GM23248 (cell line): ENCODE measurements at regions not wholly inside any gene's neighbourhood (a gene's known extent, or its start where the extent isn't known, plus 50 kb on each side); places are given as distances from the start of the nearest gene placed in this dataset.

ENCODE experiments used
- DNase-seq: peaks from one replicate; pipeline ENCODE4 v3.0.0-alpha.2; 2015
- H2AFZ ChIP-seq: fragments of 200-600 bp; sonication (generic); 2 replicates; pipeline ENCODE4 v1.6.1; 2016; ENCODE audit warnings: antibody characterized with exemption
- H3F3A ChIP-seq: fragments of 200-600 bp; sonication (generic); 2 replicates; pipeline ENCODE4 v1.6.1; 2016; ENCODE audit warnings: mild to moderate bottlenecking, antibody characterized with exemption, mixed run types; ENCODE audit not compliant: insufficient read depth
- H3K27ac ChIP-seq: fragments of 200-600 bp; sonication (generic); 2 replicates; pipeline ENCODE4 v1.5.1; 2016; ENCODE audit warnings: mild to moderate bottlenecking
- H3K27me3 ChIP-seq: fragments of 200-600 bp; sonication (generic); replicated peaks from 2 replicates; pipeline ENCODE4 v1.6.1; 2016; ENCODE audit warnings: mild to moderate bottlenecking; ENCODE audit not compliant: insufficient read depth
- H3K36me3 ChIP-seq: fragments of 200-600 bp; sonication (generic); 2 replicates; pipeline ENCODE4 v1.6.1; 2016; ENCODE audit warnings: low read depth, mild to moderate bottlenecking
- H3K4me1 ChIP-seq: fragments of 200-600 bp; sonication (generic); 2 replicates; pipeline ENCODE4 v1.6.1; 2016; ENCODE audit warnings: mild to moderate bottlenecking; ENCODE audit not compliant: insufficient read depth
- H3K4me2 ChIP-seq: fragments of 200-600 bp; sonication (generic); one replicate; pipeline ENCODE4 v1.6.1; 2016; ENCODE audit warnings: mild to moderate bottlenecking; ENCODE audit not compliant: unreplicated experiment
- H3K4me3 ChIP-seq: fragments of 200-600 bp; sonication (generic); 2 replicates; pipeline ENCODE4 v1.5.1; 2016; ENCODE audit warnings: mild to moderate bottlenecking
- H3K79me2 ChIP-seq: fragments of 200-600 bp; sonication (generic); 2 replicates; pipeline ENCODE4 v1.6.1; 2016; ENCODE audit warnings: mild to moderate bottlenecking; ENCODE audit not compliant: insufficient read depth
- H3K9ac ChIP-seq: fragments of 200-600 bp; sonication (generic); 2 replicates; pipeline ENCODE4 v1.6.1; 2016; ENCODE audit warnings: mild to moderate bottlenecking
- H3K9me2 ChIP-seq: fragments of 200-600 bp; sonication (generic); 2 replicates; pipeline ENCODE4 v1.6.1; 2016; ENCODE audit warnings: mixed run types, mild to moderate bottlenecking, moderate library complexity; ENCODE audit not compliant: insufficient read depth
- H3K9me3 ChIP-seq: fragments of 200-600 bp; sonication (generic); one replicate; pipeline ENCODE4 v1.6.1; 2017; ENCODE audit warnings: low read depth
- H4K20me1 ChIP-seq: fragments of 200-600 bp; sonication (generic); 2 replicates; pipeline ENCODE4 v1.6.0; 2016; ENCODE audit not compliant: insufficient read depth
- EZH2 ChIP-seq: fragments of 200-600 bp; sonication (generic); IDR thresholded peaks from 2 replicates; pipeline ENCODE4 v1.6.1; 2018; ENCODE audit warnings: antibody characterized with exemption, mild to moderate bottlenecking; ENCODE audit not compliant: insufficient read depth, poor library complexity, severe bottlenecking
- EZH2phosphoT487 ChIP-seq: fragments of 200-600 bp; sonication (generic); IDR thresholded peaks from 2 replicates; pipeline ENCODE4 v1.6.1; 2018; ENCODE audit warnings: antibody characterized with exemption, moderate library complexity, mild to moderate bottlenecking, low read depth; ENCODE audit not compliant: insufficient read depth
- WGBS, 2 experiments: methylation state at CpG; one replicate each; pipeline ENCODE4 v1.1.6; 2015 to 2017; ENCODE audit warnings: low lambda C conversion rate in 2 of 2, low coverage in 1 of 2; ENCODE audit errors: missing lambda C conversion rate in 2 of 2; 5-methylcytosine and 5-hydroxymethylcytosine counted together
- in situ Hi-C: fragments of 300-500 bp; cut with MboI; formaldehyde crosslinking; loops from 2 replicates; pipeline ENCODE4 v1.15.0; 2020

DNA sequence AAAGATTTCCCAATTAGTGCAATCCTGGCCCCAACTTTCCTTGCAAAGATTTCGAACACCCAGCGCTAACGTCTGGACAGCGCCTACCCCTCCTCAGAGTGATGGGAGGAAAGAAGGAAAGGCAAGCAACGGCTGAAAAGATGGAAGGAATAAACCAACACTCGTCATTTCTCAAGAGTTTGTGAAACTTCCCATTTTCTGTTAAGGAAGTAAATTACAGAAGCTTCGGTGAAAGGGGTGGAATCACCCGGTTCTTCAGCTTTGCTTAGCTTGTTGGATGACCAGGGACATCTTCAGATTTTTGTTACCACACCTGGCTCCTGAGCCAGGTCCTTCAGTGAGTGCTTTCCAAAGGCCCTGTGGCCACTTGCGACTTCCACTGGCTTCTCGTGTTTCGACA, 313.1 kb downstream of the SKIDA1 start:
- Histone ChIP-seq H3K9me3 (no peaks in the 10 kb centered on the region), H3K27me3 (no peaks in the 10 kb centered on the region), H3K9ac (no peak overlapping the region), H3K4me3 (no peak overlapping the region), H3K27ac (no peak overlapping the region), H2AFZ (no peak overlapping the region), H3K4me2 (no peak overlapping the region), H3F3A (no peaks in the 10 kb centered on the region), H4K20me1 (no peaks in the 10 kb centered on the region), H3K4me1 (no peaks in the 10 kb centered on the region), H3K79me2 (no peaks in the 10 kb centered on the region), H3K9me2 (no peaks in the 10 kb centered on the region), H3K36me3 (no peaks in the 10 kb centered on the region)
- in situ Hi-C loops: no loop called here
- DNase-seq: no peak
- TF ChIP-seq EZH2phosphoT487 (no peak), EZH2 (no peak)
- 63 to 64% methylated on average over 11 of the region's 11 CpGs for WGBS, 2 experiments

DNA sequence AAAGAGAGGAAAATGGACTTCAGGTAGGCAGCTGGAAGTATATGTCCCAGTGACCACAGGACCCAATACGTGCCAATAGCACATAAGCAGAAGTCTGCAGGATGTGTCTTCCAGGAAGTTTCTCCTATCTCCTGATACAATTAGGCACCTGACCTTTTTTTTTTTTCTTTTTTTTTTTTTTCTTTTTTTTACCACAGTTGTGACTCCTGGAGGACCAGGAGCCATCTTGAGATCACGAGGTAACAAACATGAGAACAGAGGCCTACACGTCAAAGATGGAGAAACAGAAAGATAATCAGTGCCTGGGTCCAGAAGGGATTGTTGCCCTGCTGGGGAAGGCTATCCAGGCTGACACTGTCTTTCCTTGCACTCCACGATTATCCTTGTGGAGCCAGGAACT, 312.4 kb upstream of the NEBL start:
- H3F3A ChIP-seq: no peaks in the 10 kb centered on the region
- no peak overlapping the region for H3K27ac ChIP-seq
- no peaks in the 10 kb centered on the region for H3K27me3 ChIP-seq
- H3K9ac ChIP-seq: no peak overlapping the region
- 49 to 52% methylated on average over 4 of the region's 4 CpGs for WGBS, 2 experiments
- H3K36me3 ChIP-seq: no peaks in the 10 kb centered on the region
- no peaks in the 10 kb centered on the region for H3K79me2 ChIP-seq
- H3K4me1 ChIP-seq: no peaks in the 10 kb centered on the region
- H4K20me1 ChIP-seq: no peaks in the 10 kb centered on the region
- no peak overlapping the region for H3K4me2 ChIP-seq
- no peak overlapping the region for H2AFZ ChIP-seq
- H3K4me3 ChIP-seq: no peak overlapping the region
- no peaks in the 10 kb centered on the region for H3K9me3 ChIP-seq
- no peak for DNase-seq
- in situ Hi-C loops: no loop called here
- no peaks in the 10 kb centered on the region for H3K9me2 ChIP-seq
- no peak for TF ChIP-seq EZH2
- TF ChIP-seq EZH2phosphoT487: no peak

DNA sequence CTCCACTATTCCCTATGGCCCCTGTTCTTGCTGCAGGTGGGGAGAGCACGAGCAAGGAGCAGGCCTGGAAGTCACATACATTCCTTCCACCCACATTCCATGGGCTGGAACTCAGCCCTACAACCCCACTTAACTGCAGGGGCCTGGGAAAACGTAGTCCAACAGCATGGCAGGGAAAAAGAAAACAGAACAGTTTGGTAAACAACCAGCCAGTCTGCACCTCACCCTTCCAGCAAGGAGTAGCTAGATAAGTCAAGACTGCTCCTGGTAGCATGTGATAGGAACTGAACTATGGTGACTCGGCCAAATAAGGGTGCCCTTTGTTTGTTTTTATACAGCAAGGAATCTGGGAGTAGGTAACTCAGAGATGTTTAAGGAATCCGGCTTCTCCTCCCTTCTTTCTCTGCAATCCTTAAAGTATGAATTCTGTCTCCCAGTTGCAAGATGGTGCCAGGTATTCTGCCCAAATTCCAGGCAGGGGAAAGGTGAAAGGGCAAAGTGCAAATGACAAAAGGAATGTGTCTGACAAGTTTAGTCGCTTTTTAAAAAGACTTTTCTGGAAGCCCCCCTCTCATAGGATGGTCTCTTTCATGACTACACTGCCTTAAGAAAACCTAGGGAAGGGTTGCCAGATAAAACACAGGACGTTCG, 311.7 kb upstream of the NEBL start:
- WGBS, 2 experiments: 41 to 42% methylated on average over 7 of the region's 7 CpGs
- H3K4me2 ChIP-seq: no peak overlapping the region
- H3K9me3 ChIP-seq: no peaks in the 10 kb centered on the region

DNA sequence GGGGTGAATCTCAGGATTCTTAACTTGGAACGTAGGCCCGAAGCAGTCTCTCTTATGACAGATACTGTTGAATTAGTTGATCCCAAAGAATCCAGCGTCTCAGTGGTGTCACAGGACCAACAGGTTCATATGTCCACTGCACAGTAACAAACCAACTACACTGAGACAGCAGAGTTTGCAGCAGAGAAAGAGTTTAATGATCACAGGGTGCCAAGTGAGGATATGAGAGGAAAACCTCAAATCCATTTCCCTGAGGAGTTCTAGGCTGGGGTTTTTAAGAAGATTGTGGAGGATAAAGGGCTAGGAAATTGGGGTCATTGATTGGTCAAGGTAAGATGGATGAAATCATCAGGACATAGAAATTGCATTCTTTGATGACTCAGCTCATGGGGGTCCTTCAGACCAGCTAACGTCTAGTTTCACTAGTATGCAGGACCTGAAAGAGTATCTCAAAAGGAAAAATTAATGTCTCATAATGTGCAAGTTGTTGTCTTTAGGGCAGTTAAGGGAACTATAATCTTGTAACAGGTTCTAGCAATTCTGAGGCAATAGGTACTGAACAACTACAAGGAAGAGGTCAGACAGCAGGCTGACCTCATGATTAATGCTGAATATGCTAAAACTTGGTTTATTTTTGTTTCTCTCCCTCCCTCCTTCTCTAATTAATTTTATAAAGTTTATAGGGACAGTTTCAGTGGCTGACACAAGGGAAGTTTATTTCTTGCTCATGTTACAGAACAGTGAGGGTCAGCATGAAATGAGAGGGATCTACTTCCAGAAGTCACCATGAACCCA, 310.9 kb upstream of the NEBL start:
- no peaks in the 10 kb centered on the region for H3K9me2 ChIP-seq
- no peak for DNase-seq
- TF ChIP-seq EZH2phosphoT487: no peak
- TF ChIP-seq EZH2: no peak
- no peaks in the 10 kb centered on the region for H3K79me2 ChIP-seq
- no peak overlapping the region for H2AFZ ChIP-seq
- 39 to 46% methylated on average over 4 of the region's 4 CpGs for WGBS, 2 experiments
- no peak overlapping the region for H3K9ac ChIP-seq
- in situ Hi-C loops: no loop called here
- H3K4me1 ChIP-seq: no peaks in the 10 kb centered on the region
- H3K9me3 ChIP-seq: no peaks in the 10 kb centered on the region
- no peaks in the 10 kb centered on the region for H4K20me1 ChIP-seq
- no peak overlapping the region for H3K4me3 ChIP-seq
- H3K27me3 ChIP-seq: no peaks in the 10 kb centered on the region
- H3K36me3 ChIP-seq: no peaks in the 10 kb centered on the region
- no peak overlapping the region for H3K4me2 ChIP-seq
- no peaks in the 10 kb centered on the region for H3F3A ChIP-seq
- no peak overlapping the region for H3K27ac ChIP-seq

More for the DNA sequence above, 311.7 kb upstream of the NEBL start:
- DNase-seq: no peak
- no peak overlapping the region for H3K9ac ChIP-seq
- in situ Hi-C loops: no loop called here
- H3K79me2 ChIP-seq: no peaks in the 10 kb centered on the region
- no peaks in the 10 kb centered on the region for H4K20me1 ChIP-seq
- no peaks in the 10 kb centered on the region for H3F3A ChIP-seq
- H2AFZ ChIP-seq: no peak overlapping the region
- H3K36me3 ChIP-seq: no peaks in the 10 kb centered on the region
- H3K4me1 ChIP-seq: no peaks in the 10 kb centered on the region
- no peaks in the 10 kb centered on the region for H3K9me2 ChIP-seq
- TF ChIP-seq EZH2 (no peak), EZH2phosphoT487 (no peak)
- H3K27ac ChIP-seq: no peak overlapping the region
- no peaks in the 10 kb centered on the region for H3K27me3 ChIP-seq
- no peak overlapping the region for H3K4me3 ChIP-seq
